CD14-positive monocyte (primary cell): ENCODE measurements at regions not wholly inside any gene's neighbourhood (a gene's known extent, or its start where the extent isn't known, plus 50 kb on each side); places are given as distances from the start of the nearest gene placed in this dataset.
A peak's percentile ranks its signal among the peaks of the same experiment; 100 is the strongest.

Source experiments
- DNase-seq, 3 donors: peaks; one replicate each; pipeline ENCODE4 v3.0.0-alpha.2; 2011 to 2022
- H2AFZ ChIP-seq: 2 replicates; pipeline ENCODE4 v1.6.0; 2012; ENCODE audit warnings: mild to moderate bottlenecking, low read depth, low read length, inconsistent platforms; ENCODE audit not compliant: insufficient read depth, poor library complexity, severe bottlenecking
- H3K27ac ChIP-seq, 2 donors: 1 replicate in 1 of 2; 2 replicates in 1 of 2; pipeline ENCODE4 v1.5.1; 2012 to 2013; ENCODE audit warnings: low read length in 2 of 2, control low read depth in 1 of 2, inconsistent platforms in 1 of 2, low read depth in 1 of 2, mild to moderate bottlenecking in 1 of 2
- H3K27me3 ChIP-seq, 2 donors: one replicate each; pipeline versions ENCODE4 v1.6.0 to v1.6.1; 2011 to 2013; ENCODE audit warnings: low read length in 2 of 2; ENCODE audit not compliant: control insufficient read depth in 2 of 2, insufficient read depth in 2 of 2
- H3K36me3 ChIP-seq, 2 donors: replicated peaks in 1 of 2; 1 replicate in 1 of 2; 2 replicates in 1 of 2; pipeline versions ENCODE4 v1.5.1 to v1.6.1; 2012 to 2013; ENCODE audit warnings: low read length in 2 of 2, control low read depth in 1 of 2, inconsistent platforms in 1 of 2, mild to moderate bottlenecking in 1 of 2; ENCODE audit not compliant: insufficient read depth in 2 of 2, control insufficient read depth in 1 of 2
- H3K4me1 ChIP-seq, 2 donors: 1 replicate in 1 of 2; 2 replicates in 1 of 2; pipeline versions ENCODE4 v1.5.1 to v1.6.1; 2012 to 2013; ENCODE audit warnings: low read length in 2 of 2, control low read depth in 1 of 2, inconsistent platforms in 1 of 2, mild to moderate bottlenecking in 1 of 2, moderate library complexity in 1 of 2; ENCODE audit not compliant: insufficient read depth in 2 of 2, control insufficient read depth in 1 of 2
- H3K4me2 ChIP-seq: replicated peaks from 2 replicates; pipeline ENCODE3; 2012; ENCODE audit warnings: low read length, moderate library complexity, mild to moderate bottlenecking; ENCODE audit not compliant: poor library complexity, severe bottlenecking; ENCODE audit errors: extremely low read depth
- H3K4me3 ChIP-seq, 3 experiments: fragments of 200-600 bp in 1 of 3; sonication (generic) in 1 of 3; replicated peaks in 1 of 3; 1 replicate in 2 of 3; 2 replicates in 1 of 3; pipeline ENCODE4 v1.5.1; 2011 to 2013; ENCODE audit warnings: low read length in 3 of 3, mild to moderate bottlenecking in 3 of 3, control low read depth in 2 of 3, low read depth in 2 of 3, inconsistent platforms in 1 of 3, moderate library complexity in 1 of 3
- H3K79me2 ChIP-seq: 2 replicates; pipeline ENCODE4 v1.6.0; 2012; ENCODE audit warnings: mild to moderate bottlenecking, control low read depth, inconsistent platforms, low read length, moderate library complexity; ENCODE audit not compliant: insufficient read depth
- H3K9ac ChIP-seq: 2 replicates; pipeline ENCODE4 v1.6.0; 2017; ENCODE audit warnings: low read length, mild to moderate bottlenecking; ENCODE audit not compliant: insufficient read depth, poor library complexity, severe bottlenecking
- H3K9me3 ChIP-seq, 2 donors: replicated peaks in 1 of 2; 1 replicate in 1 of 2; 2 replicates in 1 of 2; pipeline versions ENCODE4 v1.5.1 to v1.6.1; 2012 to 2013; ENCODE audit warnings: low read length in 2 of 2, control low read depth in 1 of 2; ENCODE audit not compliant: control insufficient read depth in 1 of 2, insufficient read depth in 1 of 2
- H4K20me1 ChIP-seq: 2 replicates; pipeline ENCODE4 v1.6.0; 2012; ENCODE audit warnings: mild to moderate bottlenecking, low read length, control low read depth, moderate library complexity; ENCODE audit not compliant: insufficient read depth
- H3K27ac Mint-ChIP-seq, 7 donors: one replicate each; pipeline ENCODE4 v1.8.0; 2020; ENCODE audit warnings: mild to moderate bottlenecking in 7 of 7, mixed read lengths in 7 of 7, moderate library complexity in 6 of 7, inconsistent platforms in 2 of 7
- H3K27me3 Mint-ChIP-seq, 3 donors: one replicate each; pipeline ENCODE4 v1.8.0; 2021 to 2022; ENCODE audit warnings: low read depth in 3 of 3, mild to moderate bottlenecking in 3 of 3, mixed read lengths in 3 of 3, moderate library complexity in 3 of 3, inconsistent platforms in 1 of 3
- H3K36me3 Mint-ChIP-seq, 2 donors: one replicate each; pipeline ENCODE4 v1.8.0; 2020; ENCODE audit warnings: mixed read lengths in 2 of 2, inconsistent platforms in 1 of 2, mild to moderate bottlenecking in 1 of 2
- H3K4me1 Mint-ChIP-seq: one replicate; pipeline ENCODE4 v1.8.0; 2020; ENCODE audit warnings: mild to moderate bottlenecking, mixed read lengths
- H3K4me3 Mint-ChIP-seq, 2 donors: one replicate each; pipeline ENCODE4 v1.8.0; 2020; ENCODE audit warnings: mild to moderate bottlenecking in 2 of 2, mixed read lengths in 2 of 2, moderate library complexity in 1 of 2
- H3K9me3 Mint-ChIP-seq, 7 donors: one replicate each; pipeline ENCODE4 v1.8.0; 2020 to 2022; ENCODE audit warnings: mixed read lengths in 7 of 7, mild to moderate bottlenecking in 6 of 7, moderate library complexity in 6 of 7, inconsistent platforms in 2 of 7
- WGBS: methylation state at CpG from one replicate; pipeline ENCODE4 v1.1.5; 2013; ENCODE audit warnings: missing lambda C conversion rate; ENCODE audit not compliant: insufficient coverage; 5-methylcytosine and 5-hydroxymethylcytosine counted together
- intact Hi-C, 2 donors: fragments of 100-400 bp; cut with micrococcal nuclease; formaldehyde crosslinking; loops; one replicate each; pipeline versions ENCODE4 v1.15.0 to v1.15.1; 2023
- TF ChIP-seq, protein P1 (sequence below): fragments of 200-600 bp; IDR thresholded peaks from one replicate; pipeline ENCODE4 v1.8.0; 2022; ENCODE audit warnings: antibody characterized with exemption, mild to moderate bottlenecking

DNA sequence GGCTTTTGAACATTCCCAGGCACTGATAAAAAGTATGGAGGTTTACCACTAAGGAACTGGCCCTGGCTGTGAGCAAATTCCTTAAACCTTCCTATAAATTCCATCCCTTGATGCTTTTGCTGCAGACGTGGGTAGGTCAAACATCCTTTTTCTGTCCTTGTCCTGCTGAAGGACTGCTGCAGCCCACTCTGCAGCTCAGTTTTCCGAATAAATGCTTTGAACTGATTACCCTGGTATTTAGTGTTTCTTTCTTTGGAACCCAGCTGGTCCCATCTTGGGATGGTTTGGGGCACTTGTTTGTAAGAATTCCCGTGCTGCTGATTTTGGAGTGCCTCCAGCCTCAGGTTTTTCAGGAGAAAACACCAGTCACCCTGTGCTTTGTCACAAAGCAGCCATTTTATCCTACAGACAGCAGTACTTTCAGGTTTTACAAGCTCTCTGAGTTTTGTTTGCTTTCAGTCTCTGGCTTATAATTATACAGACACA, 815.9 kb downstream of the VGLL3 start:
- H4K20me1 ChIP-seq, result no peaks in the 10 kb centered on the region
- Mint-ChIP-seq H3K27ac (peak overlapping the region in 1 of 7 donors; percentile 36), H3K4me1 (no peaks in the 10 kb centered on the region), H3K4me3 (no peak overlapping the region), H3K27me3 (no peaks in the 10 kb centered on the region), H3K9me3 (peaks cover 0 to 1% (median 0%) of the 10 kb centered on the region in 7 donors), H3K36me3 (no peaks in the 10 kb centered on the region)
- TF ChIP-seq, protein P1, sequence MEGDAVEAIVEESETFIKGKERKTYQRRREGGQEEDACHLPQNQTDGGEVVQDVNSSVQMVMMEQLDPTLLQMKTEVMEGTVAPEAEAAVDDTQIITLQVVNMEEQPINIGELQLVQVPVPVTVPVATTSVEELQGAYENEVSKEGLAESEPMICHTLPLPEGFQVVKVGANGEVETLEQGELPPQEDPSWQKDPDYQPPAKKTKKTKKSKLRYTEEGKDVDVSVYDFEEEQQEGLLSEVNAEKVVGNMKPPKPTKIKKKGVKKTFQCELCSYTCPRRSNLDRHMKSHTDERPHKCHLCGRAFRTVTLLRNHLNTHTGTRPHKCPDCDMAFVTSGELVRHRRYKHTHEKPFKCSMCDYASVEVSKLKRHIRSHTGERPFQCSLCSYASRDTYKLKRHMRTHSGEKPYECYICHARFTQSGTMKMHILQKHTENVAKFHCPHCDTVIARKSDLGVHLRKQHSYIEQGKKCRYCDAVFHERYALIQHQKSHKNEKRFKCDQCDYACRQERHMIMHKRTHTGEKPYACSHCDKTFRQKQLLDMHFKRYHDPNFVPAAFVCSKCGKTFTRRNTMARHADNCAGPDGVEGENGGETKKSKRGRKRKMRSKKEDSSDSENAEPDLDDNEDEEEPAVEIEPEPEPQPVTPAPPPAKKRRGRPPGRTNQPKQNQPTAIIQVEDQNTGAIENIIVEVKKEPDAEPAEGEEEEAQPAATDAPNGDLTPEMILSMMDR, result no peak
- no peak overlapping the region for H3K27ac ChIP-seq
- no peak overlapping the region for H3K4me3 ChIP-seq
- no peak overlapping the region for H2AFZ ChIP-seq
- intact Hi-C loops, result no loop called here
- H3K4me1 ChIP-seq, result no peaks in the 10 kb centered on the region
- no peak for DNase-seq
- no peak overlapping the region for H3K4me2 ChIP-seq
- no peaks in the 10 kb centered on the region for H3K36me3 ChIP-seq
- H3K27me3 ChIP-seq, result no peaks in the 10 kb centered on the region
- WGBS, result 67% methylated on average over 3 of the region's 3 CpGs
- H3K9me3 ChIP-seq, result no peaks in the 10 kb centered on the region
- no peak overlapping the region for H3K9ac ChIP-seq
- H3K79me2 ChIP-seq, result no peaks in the 10 kb centered on the region

DNA sequence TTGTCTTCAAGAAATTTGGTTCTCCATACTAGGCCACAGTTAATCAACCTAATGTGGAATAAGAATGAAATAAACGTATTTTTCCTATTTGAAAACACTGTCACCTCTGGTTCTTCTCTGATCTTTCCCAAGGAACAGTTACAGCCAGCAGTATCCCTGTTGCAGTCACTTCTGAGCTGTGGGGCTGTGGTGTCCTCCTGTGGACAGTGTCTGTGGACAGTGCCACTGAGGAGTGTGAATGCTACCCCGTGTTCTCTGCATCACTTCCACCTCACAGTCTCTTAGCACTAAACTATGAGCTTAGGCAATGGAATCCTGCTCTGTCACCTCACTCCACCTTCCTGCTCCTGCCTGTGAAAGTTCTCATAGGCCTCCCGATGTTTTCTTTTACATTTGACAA, 817.5 kb downstream of the VGLL3 start:
- no peaks in the 10 kb centered on the region for H3K4me1 Mint-ChIP-seq
- H3K79me2 ChIP-seq, result no peaks in the 10 kb centered on the region
- no peaks in the 10 kb centered on the region for H3K4me1 ChIP-seq
- no peak overlapping the region for H3K4me3 Mint-ChIP-seq
- TF ChIP-seq, protein P1, result no peak
- no peaks in the 10 kb centered on the region for H3K36me3 ChIP-seq
- H4K20me1 ChIP-seq, result no peaks in the 10 kb centered on the region
- H3K27me3 ChIP-seq, result no peaks in the 10 kb centered on the region
- intact Hi-C loops, result no loop called here
- no peak overlapping the region for H3K4me2 ChIP-seq
- H3K4me3 ChIP-seq, result no peak overlapping the region
- no peak for DNase-seq
- H3K9me3 ChIP-seq, result no peaks in the 10 kb centered on the region
- no peak overlapping the region for H3K27ac Mint-ChIP-seq
- no peak overlapping the region for H3K9ac ChIP-seq
- no peaks in the 10 kb centered on the region for H3K27me3 Mint-ChIP-seq
- WGBS, result 80% methylated on average over 1 of the region's 3 CpGs
- no peaks in the 10 kb centered on the region for H3K36me3 Mint-ChIP-seq
- no peak overlapping the region for H3K27ac ChIP-seq
- H3K9me3 Mint-ChIP-seq, result peaks cover 0 to 1% (median 0%) of the 10 kb centered on the region in 7 donors
- no peak overlapping the region for H2AFZ ChIP-seq
